SIG-M5 treated with dmso at 0.1 percent for 504 hours (cell line): ENCODE measurements at regions not wholly inside any gene's neighbourhood (a gene's known extent, or its start where the extent isn't known, plus 50 kb on each side); places are given as distances from the start of the nearest gene placed in this dataset.

ENCODE experiments used
- DNase-seq: peaks from one replicate; lab custom pipeline; 2025; ENCODE audit not compliant: unreplicated experiment; lab: John Stamatoyannopoulos, UW

DNA sequence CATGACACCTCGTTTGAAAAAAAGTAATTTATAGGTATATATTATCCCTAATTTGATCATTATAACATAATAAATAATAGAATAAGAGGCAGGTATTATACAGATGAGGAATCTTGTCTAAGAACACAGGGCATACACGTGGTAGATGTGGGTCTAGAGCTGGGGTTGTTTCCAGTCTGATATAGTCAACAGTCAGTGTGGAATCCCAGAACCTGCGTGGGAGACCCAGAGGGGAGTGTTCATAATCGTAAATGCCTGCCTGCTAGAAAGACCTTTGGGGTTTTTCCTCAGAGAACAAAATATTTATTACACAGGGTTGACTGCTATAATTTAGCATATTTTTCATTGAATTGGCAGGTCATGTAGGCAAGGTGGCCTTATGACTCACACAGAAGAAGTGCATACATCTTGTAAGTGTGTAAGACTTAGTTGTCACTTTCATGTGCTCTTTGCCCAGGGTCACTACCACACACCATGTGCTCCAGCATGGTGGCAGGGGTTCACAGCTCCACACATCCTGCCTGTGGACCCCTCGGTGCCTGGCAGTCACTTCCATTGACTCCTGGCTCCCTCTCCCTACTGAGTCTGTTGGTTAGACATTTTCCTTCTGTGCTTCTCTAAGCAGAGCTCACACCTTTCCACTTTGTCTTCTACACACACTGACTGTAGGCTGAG lies 94.9 kb upstream of the IKZF1 start:
- DNase-seq, result no peak

DNA sequence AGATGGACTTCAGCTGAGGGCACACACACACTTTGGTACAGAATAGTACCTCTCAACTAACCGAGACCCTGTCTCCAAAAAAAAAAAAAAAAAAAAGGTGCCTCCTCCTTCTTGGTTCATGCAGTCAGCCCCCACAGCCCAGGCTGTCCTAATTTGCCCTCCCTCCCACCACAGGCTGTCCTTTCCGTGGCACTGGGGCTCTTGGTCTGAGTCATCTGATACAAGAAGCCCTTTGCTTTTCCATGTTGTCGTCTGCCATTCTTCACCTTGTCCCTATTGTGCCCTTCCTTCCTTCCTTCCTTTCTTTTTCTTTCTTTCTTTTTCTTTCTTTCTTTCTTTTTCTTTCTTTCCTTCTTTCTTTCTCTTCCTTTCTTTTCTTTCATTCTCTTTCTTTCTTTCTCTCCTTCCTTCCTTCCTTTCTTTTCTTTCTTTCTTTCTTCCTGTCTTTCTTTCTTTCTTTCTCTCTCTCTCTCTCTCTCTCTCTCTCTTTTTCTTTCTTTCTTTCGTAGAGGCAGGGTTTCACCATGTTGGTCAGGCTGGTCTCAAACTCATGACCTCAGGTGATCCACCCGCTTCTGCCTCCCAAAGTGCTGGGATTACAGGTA lies 96.0 kb upstream of the IKZF1 start:
- no peak for DNase-seq

DNA sequence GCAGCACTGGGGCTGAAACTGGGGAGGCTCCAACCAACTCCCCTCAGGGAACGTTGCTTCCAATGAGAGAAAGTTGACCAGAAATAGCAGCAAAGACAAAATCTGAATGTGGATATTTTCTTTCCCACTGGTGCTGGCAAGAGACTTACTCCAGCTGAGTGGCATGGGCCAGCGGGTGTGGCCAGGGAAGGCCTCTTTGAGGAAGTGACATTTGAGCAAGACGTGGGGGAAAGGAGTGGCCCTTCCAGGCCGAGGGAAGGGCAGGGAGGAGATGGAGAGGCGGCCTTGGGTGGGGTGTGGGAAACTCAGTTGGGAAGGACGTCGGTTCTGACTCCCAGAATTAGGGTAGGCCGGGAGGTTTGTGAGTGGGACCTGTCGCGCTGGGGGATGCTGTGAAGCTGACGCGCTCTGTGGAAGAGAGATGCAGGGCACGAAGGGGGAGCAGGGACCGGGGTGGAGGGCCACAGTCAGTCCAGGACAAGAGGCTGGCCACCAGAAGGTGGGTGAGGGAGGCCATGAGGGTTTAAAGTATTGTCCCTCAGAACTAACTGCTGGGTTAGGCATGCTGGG lies 96.7 kb upstream of the IKZF1 start:
- no peak for DNase-seq

- no peak for DNase-seq
Observed at GRCh38 chr7:50207251-50207564, 97.3 kb upstream of the IKZF1 start.

DNA sequence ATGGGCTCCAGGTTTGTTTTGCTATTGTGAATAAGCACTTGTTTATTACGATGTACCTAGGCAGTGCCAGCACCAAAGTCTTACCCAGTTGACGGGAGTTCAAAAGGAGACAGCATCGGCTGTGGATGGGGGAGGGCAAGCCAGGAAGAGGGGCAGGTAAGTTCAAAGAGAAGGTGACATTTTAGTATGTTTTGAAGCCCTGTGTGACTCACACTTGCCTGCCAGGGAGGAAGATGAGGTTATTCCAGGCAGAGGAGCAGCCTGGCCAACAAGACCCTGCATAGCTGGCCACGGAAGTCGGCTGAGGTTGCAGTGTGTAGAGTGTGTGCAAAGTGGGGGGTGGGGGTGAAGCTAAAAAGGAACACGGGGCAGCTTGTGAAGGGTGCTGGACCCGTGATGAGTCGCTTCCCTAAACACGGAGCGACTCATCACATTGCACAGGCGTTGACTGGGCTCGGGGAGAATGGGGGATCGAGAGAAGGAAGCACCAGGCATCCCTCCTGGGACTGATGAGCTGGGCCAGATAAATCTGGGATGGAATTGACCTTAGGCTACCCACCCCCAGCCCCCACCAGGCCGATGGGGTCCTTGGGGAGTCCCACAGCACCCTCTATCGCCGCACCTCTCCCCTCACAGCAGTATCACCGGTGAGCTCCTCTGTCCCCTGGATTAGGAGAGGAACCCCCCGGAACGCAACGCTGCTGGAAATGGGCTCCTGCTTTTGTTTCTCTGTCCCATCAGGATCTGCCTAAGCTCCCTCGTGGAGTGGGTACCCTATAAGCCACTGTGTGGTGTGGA lies 97.9 kb upstream of the IKZF1 start:
- peak; percentile 73 for DNase-seq

GRCh38 chr7:50205011-50205410 lies 99.5 kb upstream of the IKZF1 start:
- no peak for DNase-seq

- no peak for DNase-seq
Observed at GRCh38 chr7:50204581-50204980, 99.9 kb upstream of the IKZF1 start.

- DNase-seq, result no peak
Observed at GRCh38 chr7:50203521-50203920, 101.0 kb upstream of the IKZF1 start.

DNA sequence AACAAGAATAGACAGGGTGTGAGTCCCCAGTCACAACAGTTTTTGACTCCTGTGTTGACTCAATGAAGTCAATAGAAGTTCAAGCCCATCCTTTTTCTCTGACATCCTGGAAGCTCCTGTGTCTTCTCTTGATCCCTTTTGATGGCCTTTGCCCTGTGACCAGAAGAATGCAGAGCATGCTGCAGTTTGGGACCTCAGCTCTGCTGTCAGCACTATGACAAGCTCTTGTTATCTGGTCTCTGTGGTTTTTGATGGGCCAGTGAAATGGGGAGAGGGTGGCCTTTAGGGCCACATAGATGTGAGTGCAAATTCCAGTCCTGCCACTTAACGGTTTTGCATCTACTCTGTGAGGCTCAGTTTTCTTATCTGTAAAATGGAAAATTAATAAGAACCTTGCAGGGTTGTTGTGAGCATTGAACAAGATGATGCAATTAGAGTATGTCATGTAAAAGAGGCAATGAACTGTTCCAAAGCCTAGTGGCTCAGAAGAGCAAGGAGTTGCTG lies 102.4 kb upstream of the IKZF1 start:
- no peak for DNase-seq

- DNase-seq, result no peak
Observed at GRCh38 chr7:50199824-50200223, 104.7 kb upstream of the IKZF1 start.

DNA sequence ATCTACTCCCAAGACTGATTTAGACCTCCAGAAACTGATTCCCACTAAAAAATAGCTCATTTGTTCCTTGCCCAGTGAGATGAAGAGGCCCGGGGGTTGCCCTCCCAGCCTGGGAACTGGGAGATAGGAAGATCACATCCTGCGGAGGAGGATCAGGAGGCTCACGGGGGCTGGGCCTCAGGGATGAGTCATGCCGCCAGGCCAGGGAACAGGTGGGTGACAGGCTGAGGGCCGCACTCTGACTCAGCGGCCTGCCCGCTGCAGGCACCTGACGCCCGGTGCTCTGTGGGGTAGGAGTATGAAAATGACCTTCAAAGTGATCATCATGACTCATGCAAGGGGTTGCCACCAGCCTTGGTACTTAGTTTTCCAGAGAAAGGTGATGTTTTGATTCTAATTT lies 104.5 kb upstream of the ZPBP start:
- no peak for DNase-seq

- DNase-seq, result no peak
Observed at GRCh38 chr7:50196719-50197118, 103.7 kb upstream of the ZPBP start.

- no peak for DNase-seq
Observed at GRCh38 chr7:50190776-50191175, 97.7 kb upstream of the ZPBP start.

- DNase-seq, result no peak
Observed at GRCh38 chr7:50189371-50189770, 96.3 kb upstream of the ZPBP start.

DNA sequence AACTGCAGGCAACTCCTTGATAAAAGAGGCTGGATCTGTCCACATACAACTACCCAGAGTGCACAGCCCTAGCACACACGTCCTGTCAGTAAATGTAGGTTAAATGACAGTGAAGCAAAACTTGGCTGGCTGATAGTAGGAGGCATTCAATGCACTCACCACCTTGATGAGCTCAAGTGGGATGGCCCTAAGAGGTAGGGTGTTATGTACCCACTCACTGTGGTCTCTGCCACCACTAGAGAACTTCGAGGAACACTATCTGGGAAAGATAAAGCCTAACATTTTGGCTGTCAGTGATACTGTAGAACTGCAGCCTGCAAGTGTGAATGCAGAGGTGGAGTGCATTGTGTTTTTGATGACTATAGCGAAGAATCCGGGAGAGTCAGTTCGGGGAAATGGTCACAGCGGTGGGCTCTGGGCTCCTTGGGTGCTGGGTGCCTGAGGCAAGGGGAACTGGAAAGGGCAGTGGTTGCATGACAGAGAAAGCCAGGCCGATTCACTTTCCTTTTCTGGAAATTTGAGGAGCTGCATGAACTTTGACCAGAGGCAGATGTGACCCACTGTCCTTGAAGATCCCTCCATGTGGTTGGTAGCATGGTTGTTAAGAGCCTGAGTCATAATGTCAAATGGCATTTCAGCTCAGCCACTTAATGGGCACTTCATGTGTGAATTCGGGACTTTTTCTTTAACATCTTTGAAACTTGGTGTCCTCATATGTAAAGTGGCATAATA lies 93.1 kb upstream of the ZPBP start:
- DNase-seq, result no peak

DNA sequence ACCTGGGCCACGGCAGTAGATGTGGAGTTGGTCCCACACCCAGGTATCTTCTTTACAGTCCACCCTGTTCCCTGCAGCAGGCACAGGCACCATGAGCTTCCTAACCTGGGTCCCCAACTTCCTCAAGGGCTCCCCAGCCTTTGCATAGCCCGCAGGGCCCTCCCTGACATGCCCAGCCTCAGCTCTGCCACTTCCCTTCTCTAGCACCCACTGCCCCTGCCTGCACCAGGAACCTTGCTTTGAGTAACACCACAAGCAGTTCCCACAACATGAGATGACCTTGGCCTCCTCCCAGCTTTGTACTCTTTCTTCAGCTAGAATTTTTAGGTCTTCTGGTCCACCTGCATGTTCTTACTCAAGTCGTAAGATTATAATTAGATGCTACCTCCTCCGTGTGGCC lies 92.2 kb upstream of the ZPBP start:
- DNase-seq, result peak; percentile 4

- DNase-seq, result no peak
Observed at GRCh38 chr7:50184271-50184990, 91.4 kb upstream of the ZPBP start.

DNA sequence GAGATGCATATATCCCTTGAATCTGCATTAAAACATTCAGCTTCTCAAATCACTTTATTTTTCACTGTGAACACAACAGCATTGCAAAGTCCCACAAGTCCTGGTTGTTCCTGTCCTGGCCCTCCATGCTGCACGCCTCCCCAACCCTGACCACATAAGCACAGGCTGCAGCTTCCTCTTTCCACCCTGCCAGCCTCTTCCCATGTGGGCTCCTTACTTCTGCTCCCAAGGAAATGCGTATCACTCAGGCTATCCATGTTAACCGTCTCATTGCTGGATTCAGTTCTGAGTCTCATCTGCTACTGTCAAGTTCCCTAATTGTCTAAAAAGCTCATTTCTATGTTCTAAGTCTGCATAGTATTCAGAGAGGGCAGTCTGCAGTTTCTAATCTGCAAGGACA lies 89.7 kb upstream of the ZPBP start:
- peak; percentile 29 for DNase-seq

- DNase-seq, result no peak
Observed at GRCh38 chr7:50181081-50181480, 88.0 kb upstream of the ZPBP start.

GRCh38 chr7:50178166-50178565 lies 85.1 kb upstream of the ZPBP start:
- DNase-seq, result no peak

- no peak for DNase-seq
Observed at GRCh38 chr7:50174948-50175347, 81.9 kb upstream of the ZPBP start.
